ENCODE measurements at regions not wholly inside any gene's neighbourhood (a gene's known extent, or its start where the extent isn't known, plus 50 kb on each side); places are given as distances from the start of the nearest gene placed in this dataset.

- no peaks in the 10 kb centered on the region for H3K27me3 Mint-ChIP-seq (ENCODE audit: low read depth)
- TF ChIP-seq CTCF (conservative IDR thresholded peaks at IDR 0.05), result no peak
- H3K4me3 Mint-ChIP-seq, result no peak overlapping the region
Observed at GRCh38 chr21:14754682-14755081, 208.6 kb upstream of the SAMSN1 start.

GRCh38 chr21:14754259-14754604, 208.1 kb upstream of the SAMSN1 start:
- H3K4me3 Mint-ChIP-seq, result no peak overlapping the region
- no peaks in the 10 kb centered on the region for H3K36me3 Mint-ChIP-seq (ENCODE audit: low read depth)
- H3K27ac Mint-ChIP-seq (ENCODE audit: unreplicated experiment), result no peak overlapping the region
- peaks cover 13% of the 10 kb centered on the region for H3K4me1 Mint-ChIP-seq
- no peak for TF ChIP-seq CTCF (conservative IDR thresholded peaks at IDR 0.05)
- H3K27me3 Mint-ChIP-seq (ENCODE audit: low read depth), result no peaks in the 10 kb centered on the region
- peaks cover 3% of the 10 kb centered on the region for H3K9me3 Mint-ChIP-seq
- no peak for DNase-seq (ENCODE audit: low read depth, low spot score)

More at GRCh38 chr21:14754682-14755081, 208.6 kb upstream of the SAMSN1 start:
- H3K9me3 Mint-ChIP-seq, result peaks cover 3% of the 10 kb centered on the region
- H3K4me1 Mint-ChIP-seq, result peaks cover 13% of the 10 kb centered on the region
- DNase-seq (ENCODE audit: low read depth, low spot score), result no peak
- H3K27ac Mint-ChIP-seq (ENCODE audit: unreplicated experiment), result no peak overlapping the region
- no peaks in the 10 kb centered on the region for H3K36me3 Mint-ChIP-seq (ENCODE audit: low read depth)

GRCh38 chr21:14753466-14754258, 207.5 kb upstream of the SAMSN1 start:
- Mint-ChIP-seq H3K27ac (ENCODE audit: unreplicated experiment) (no peak overlapping the region), H3K4me1 (peaks cover 13% of the 10 kb centered on the region), H3K4me3 (no peak overlapping the region), H3K36me3 (ENCODE audit: low read depth) (no peaks in the 10 kb centered on the region), H3K27me3 (ENCODE audit: low read depth) (no peaks in the 10 kb centered on the region), H3K9me3 (peaks cover 3% of the 10 kb centered on the region)
- no peak for DNase-seq (ENCODE audit: low read depth, low spot score)
- TF ChIP-seq CTCF (conservative IDR thresholded peaks at IDR 0.05), result no peak

GRCh38 chr21:14753069-14753465, 207.0 kb upstream of the SAMSN1 start:
- no peaks in the 10 kb centered on the region for H3K36me3 Mint-ChIP-seq (ENCODE audit: low read depth)
- no peak for TF ChIP-seq CTCF (conservative IDR thresholded peaks at IDR 0.05)
- no peak for DNase-seq (ENCODE audit: low read depth, low spot score)
- no peak overlapping the region for H3K4me3 Mint-ChIP-seq
- H3K4me1 Mint-ChIP-seq, result peaks cover 13% of the 10 kb centered on the region
- H3K27ac Mint-ChIP-seq (ENCODE audit: unreplicated experiment), result no peak overlapping the region
- H3K9me3 Mint-ChIP-seq, result peaks cover 3% of the 10 kb centered on the region
- no peaks in the 10 kb centered on the region for H3K27me3 Mint-ChIP-seq (ENCODE audit: low read depth)

GRCh38 chr21:14752345-14752909, 206.3 kb upstream of the SAMSN1 start:
- Mint-ChIP-seq H3K4me3 (no peak overlapping the region), H3K27me3 (ENCODE audit: low read depth) (no peaks in the 10 kb centered on the region), H3K27ac (ENCODE audit: unreplicated experiment) (no peak overlapping the region), H3K36me3 (ENCODE audit: low read depth) (no peaks in the 10 kb centered on the region), H3K9me3 (no peaks in the 10 kb centered on the region), H3K4me1 (peaks cover 13% of the 10 kb centered on the region)
- TF ChIP-seq CTCF (conservative IDR thresholded peaks at IDR 0.05), result no peak
- no peak for DNase-seq (ENCODE audit: low read depth, low spot score)
